Osteoblast (primary cell): ENCODE measurements at regions not wholly inside any gene's neighbourhood (a gene's known extent, or its start where the extent isn't known, plus 50 kb on each side); places are given as distances from the start of the nearest gene placed in this dataset.

ENCODE experiments used
- DNase-seq: peaks from one replicate; pipeline ENCODE4 v3.0.0; 2011; ENCODE audit warnings: low spot score, mixed read lengths; ENCODE audit not compliant: insufficient read length; ENCODE audit errors: missing footprints
- H2AFZ ChIP-seq: 2 replicates; pipeline ENCODE4 v1.6.0; 2011; ENCODE audit warnings: mild to moderate bottlenecking, low read length
- H3K27ac ChIP-seq: 2 replicates; pipeline ENCODE4 v1.5.1; 2011; ENCODE audit warnings: mild to moderate bottlenecking, low read depth, low read length, moderate library complexity
- H3K27me3 ChIP-seq: 2 replicates; pipeline ENCODE4 v1.6.0; 2012; ENCODE audit warnings: mild to moderate bottlenecking, control low read depth, inconsistent platforms, low read length, moderate library complexity; ENCODE audit not compliant: insufficient read depth
- H3K36me3 ChIP-seq: 2 replicates; pipeline ENCODE4 v1.5.1; 2011; ENCODE audit warnings: mild to moderate bottlenecking, low read length, control low read depth, moderate library complexity; ENCODE audit not compliant: insufficient read depth
- H3K4me1 ChIP-seq: 2 replicates; pipeline ENCODE4 v1.5.1; 2011; ENCODE audit warnings: mild to moderate bottlenecking, low read length, control low read depth, moderate library complexity; ENCODE audit not compliant: insufficient read depth
- H3K4me2 ChIP-seq: 2 replicates; pipeline ENCODE4 v1.6.0; 2011; ENCODE audit warnings: mild to moderate bottlenecking, low read length; ENCODE audit not compliant: insufficient read depth
- H3K4me3 ChIP-seq: fragments of 200-600 bp; sonication (generic); 3 replicates; pipeline ENCODE4 v1.5.1; 2012; ENCODE audit warnings: mild to moderate bottlenecking, low read length, inconsistent platforms; ENCODE audit not compliant: insufficient read depth
- H3K79me2 ChIP-seq: 2 replicates; pipeline ENCODE4 v1.6.0; 2012; ENCODE audit warnings: mild to moderate bottlenecking, low read length, control low read depth, inconsistent platforms; ENCODE audit not compliant: insufficient read depth
- H3K9me3 ChIP-seq: 2 replicates; pipeline ENCODE4 v1.5.1; 2011; ENCODE audit warnings: low read depth, low read length, control low read depth
- H4K20me1 ChIP-seq: 2 replicates; pipeline ENCODE4 v1.6.0; 2012; ENCODE audit warnings: mild to moderate bottlenecking, low read length, control low read depth; ENCODE audit not compliant: insufficient read depth
- TF ChIP-seq, protein P1 (sequence below): IDR thresholded peaks from 2 replicates; pipeline ENCODE4 v1.5.1; 2011; ENCODE audit warnings: mild to moderate bottlenecking, low read depth, low read length, moderate library complexity; ENCODE audit errors: extremely low read depth

DNA sequence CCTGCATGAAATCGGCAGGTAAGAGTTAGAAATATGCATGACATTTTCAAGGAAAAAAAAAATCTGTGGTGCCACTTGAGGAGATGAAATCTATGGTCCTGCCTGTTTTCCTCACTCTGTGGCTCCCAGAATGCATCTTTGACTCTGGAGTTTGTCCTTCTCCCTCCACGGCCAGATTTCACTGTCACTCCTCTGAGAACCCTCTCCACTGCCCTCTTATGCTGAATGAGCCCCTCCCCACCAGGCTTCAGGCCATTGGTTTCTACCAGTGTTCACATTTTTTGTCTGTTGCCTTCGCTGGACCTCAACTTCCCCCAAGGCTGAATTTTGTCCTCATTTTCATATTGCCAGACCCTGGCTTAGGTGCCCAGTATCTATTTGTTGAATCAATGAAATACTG lies 235.0 kb downstream of the ZIC5 start:
- H2AFZ ChIP-seq, result no peak overlapping the region
- no peaks in the 10 kb centered on the region for H3K9me3 ChIP-seq
- H3K4me3 ChIP-seq, result no peak overlapping the region
- H3K27me3 ChIP-seq, result peaks cover 12% of the 10 kb centered on the region
- H3K4me1 ChIP-seq, result no peaks in the 10 kb centered on the region
- no peaks in the 10 kb centered on the region for H3K36me3 ChIP-seq
- H3K4me2 ChIP-seq, result no peak overlapping the region
- H4K20me1 ChIP-seq, result no peaks in the 10 kb centered on the region
- TF ChIP-seq, protein P1, sequence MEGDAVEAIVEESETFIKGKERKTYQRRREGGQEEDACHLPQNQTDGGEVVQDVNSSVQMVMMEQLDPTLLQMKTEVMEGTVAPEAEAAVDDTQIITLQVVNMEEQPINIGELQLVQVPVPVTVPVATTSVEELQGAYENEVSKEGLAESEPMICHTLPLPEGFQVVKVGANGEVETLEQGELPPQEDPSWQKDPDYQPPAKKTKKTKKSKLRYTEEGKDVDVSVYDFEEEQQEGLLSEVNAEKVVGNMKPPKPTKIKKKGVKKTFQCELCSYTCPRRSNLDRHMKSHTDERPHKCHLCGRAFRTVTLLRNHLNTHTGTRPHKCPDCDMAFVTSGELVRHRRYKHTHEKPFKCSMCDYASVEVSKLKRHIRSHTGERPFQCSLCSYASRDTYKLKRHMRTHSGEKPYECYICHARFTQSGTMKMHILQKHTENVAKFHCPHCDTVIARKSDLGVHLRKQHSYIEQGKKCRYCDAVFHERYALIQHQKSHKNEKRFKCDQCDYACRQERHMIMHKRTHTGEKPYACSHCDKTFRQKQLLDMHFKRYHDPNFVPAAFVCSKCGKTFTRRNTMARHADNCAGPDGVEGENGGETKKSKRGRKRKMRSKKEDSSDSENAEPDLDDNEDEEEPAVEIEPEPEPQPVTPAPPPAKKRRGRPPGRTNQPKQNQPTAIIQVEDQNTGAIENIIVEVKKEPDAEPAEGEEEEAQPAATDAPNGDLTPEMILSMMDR, result no peak
- H3K27ac ChIP-seq, result no peak overlapping the region
- H3K79me2 ChIP-seq, result no peaks in the 10 kb centered on the region
- no peak for DNase-seq

DNA sequence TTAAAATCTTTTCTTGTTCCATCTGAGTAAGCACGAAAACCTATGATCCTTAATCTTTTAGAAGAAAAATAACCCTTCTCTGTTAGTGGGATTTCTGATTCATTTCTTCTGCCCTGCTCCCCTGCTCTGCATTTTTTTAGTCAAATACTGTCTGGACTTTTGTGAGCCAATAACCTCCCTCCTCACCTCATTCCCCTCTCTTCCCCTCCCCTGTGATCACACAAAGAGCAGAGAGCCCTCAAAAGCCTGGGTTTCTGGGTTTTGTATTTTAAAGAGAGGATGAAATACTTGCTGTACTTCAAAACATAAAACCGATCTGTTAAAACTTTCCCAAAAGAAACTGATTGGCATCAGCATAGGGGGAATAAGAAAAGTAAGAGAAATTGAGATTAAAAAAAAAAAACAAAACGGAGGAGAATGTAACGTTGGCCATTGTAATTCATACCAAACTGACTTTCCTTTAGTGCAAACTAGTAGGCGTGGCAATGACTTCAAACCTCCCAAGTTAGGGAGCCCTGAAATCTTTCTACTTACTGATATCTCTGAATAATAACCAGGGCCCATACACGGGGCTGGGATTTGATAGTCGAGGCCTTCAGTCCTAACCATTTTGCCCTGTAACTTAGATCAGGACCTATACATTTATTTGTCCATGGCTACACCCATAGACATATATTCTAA lies 232.9 kb downstream of the TM9SF2 start:
- Histone ChIP-seq H3K36me3 (no peaks in the 10 kb centered on the region), H3K4me3 (no peak overlapping the region), H2AFZ (no peak overlapping the region), H3K79me2 (no peaks in the 10 kb centered on the region), H3K27ac (no peak overlapping the region), H3K4me2 (no peak overlapping the region), H3K9me3 (no peaks in the 10 kb centered on the region), H4K20me1 (no peaks in the 10 kb centered on the region), H3K27me3 (peaks cover 6% of the 10 kb centered on the region), H3K4me1 (no peaks in the 10 kb centered on the region)
- TF ChIP-seq, protein P1, result no peak
- DNase-seq, result no peak

DNA sequence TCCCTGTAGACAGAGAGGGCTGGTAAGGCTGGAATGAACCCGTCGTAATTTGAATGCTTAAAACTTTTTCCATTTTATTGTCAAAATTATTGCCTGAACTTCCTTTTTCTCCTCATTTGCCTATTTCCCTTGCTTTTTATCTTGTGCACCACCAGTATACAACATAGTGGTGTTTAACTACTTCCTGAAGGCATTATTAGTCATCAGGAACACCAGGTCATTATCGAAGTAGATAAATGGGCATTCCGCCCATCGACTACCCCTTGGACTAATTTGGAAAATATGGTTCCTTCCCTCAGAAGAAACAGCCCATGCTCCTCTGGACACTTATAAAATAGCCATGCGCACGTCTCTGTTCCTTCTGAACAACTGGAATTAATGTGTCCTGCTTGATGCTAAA lies 232.1 kb downstream of the TM9SF2 start:
- H3K4me3 ChIP-seq, result no peak overlapping the region
- H2AFZ ChIP-seq, result no peak overlapping the region
- TF ChIP-seq, protein P1, result no peak
- H4K20me1 ChIP-seq, result no peaks in the 10 kb centered on the region
- no peak for DNase-seq
- H3K79me2 ChIP-seq, result no peaks in the 10 kb centered on the region
- peaks cover 6% of the 10 kb centered on the region for H3K27me3 ChIP-seq
- no peak overlapping the region for H3K27ac ChIP-seq
- H3K9me3 ChIP-seq, result no peaks in the 10 kb centered on the region
- no peaks in the 10 kb centered on the region for H3K4me1 ChIP-seq
- H3K36me3 ChIP-seq, result no peaks in the 10 kb centered on the region
- no peak overlapping the region for H3K4me2 ChIP-seq

DNA sequence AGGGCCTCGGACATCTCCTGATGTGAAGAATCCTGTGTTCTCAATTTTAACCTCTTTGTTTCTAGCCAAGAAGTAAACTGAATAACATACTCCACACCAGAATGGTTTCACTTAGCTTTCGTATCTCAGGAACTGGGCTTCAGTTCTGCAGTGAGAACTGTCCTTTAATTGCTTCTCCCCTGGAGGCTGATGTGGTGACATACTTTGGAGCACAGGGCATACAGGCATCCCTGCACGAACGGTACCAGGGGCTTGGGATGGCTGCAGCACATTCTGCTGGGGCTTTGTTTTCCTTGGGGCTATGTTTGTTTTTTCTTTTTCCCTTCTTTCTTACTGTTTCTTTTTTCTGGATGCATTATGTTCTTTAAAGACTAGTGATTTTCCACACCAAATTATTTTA lies 230.5 kb downstream of the TM9SF2 start:
- Histone ChIP-seq H3K9me3 (no peaks in the 10 kb centered on the region), H3K79me2 (no peaks in the 10 kb centered on the region), H3K27ac (no peak overlapping the region), H3K4me2 (no peak overlapping the region), H3K27me3 (peaks cover 6% of the 10 kb centered on the region), H3K4me3 (no peak overlapping the region), H2AFZ (no peak overlapping the region), H3K4me1 (no peaks in the 10 kb centered on the region), H3K36me3 (no peaks in the 10 kb centered on the region), H4K20me1 (no peaks in the 10 kb centered on the region)
- DNase-seq, result no peak
- TF ChIP-seq, protein P1, result no peak
